ENCODE measurements at regions not wholly inside any gene's neighbourhood (a gene's known extent, or its start where the extent isn't known, plus 50 kb on each side); places are given as distances from the start of the nearest gene placed in this dataset.

GRCh38 chr3:69435274-69436265, 49.7 kb upstream of the FRMD4B start:
- DNase-seq, result no peak

Data from NCI-H2081 (cell line).